GM21576 (cell line): ENCODE measurements at regions not wholly inside any gene's neighbourhood (a gene's known extent, or its start where the extent isn't known, plus 50 kb on each side); places are given as distances from the start of the nearest gene placed in this dataset.

Source experiments
- ATAC-seq: cut with Tn5 transposase; IDR thresholded peaks from one replicate; pipeline ENCODE4 v1.9.1; 2021; ENCODE audit warnings: mild to moderate bottlenecking, moderate library complexity; ENCODE audit not compliant: unreplicated experiment

DNA sequence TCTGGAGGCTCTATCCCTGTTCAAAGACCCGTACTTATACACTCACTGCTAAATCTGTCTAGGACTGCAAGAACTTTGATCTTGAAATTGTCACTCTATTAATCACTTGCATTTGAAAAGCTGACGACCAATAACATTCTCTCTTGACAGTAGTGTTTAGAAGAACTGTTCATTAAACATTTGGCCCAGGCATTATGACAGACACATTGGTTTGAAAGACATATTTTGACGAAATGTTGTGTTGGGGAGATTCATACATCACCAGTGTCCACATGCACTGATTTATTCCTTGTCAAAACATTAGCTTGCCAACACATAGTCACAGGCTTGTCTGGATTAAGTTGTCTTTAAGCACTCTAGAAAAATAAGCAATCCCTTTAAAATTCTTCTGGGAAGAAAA, 951.3 kb downstream of the ADGRL2 start:
- no peak for ATAC-seq

DNA sequence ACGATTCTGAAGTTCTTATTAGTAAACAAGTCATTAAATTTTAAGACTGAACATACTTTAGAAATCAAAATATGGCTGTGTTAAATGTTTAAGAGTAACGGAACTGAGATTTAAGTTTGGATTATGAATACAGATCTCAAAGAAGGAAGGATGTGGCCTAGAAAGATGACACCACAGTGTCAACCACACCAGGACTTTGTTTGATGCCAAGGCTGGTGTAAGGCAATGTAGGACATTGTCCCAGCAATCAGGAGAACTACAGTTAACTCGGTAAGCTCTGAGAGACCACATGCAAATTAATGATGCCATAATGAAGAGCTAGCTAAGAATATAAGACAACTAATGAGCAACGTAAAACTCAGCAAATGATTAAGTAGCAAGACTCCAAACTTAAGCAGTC, 932.9 kb downstream of the ADGRL2 start:
- no peak for ATAC-seq

DNA sequence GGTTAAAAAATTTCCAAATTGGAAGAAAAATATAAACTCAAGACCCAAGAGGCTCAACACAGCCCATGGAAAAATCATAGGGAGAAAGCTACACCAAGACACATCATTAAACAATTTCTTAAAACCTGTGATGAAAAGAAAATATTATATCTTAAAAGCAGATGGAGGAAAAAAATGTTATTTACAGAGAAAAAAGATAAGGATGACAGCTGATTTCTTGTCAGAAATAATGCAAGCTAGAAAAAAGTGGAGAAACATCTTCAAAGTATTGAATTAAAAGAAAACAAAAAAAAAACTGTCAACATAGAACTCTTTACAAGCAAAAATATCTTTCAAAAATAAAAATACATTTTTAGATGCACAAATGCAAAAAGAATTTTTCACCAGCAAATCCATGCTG, 930.5 kb downstream of the ADGRL2 start:
- no peak for ATAC-seq

DNA sequence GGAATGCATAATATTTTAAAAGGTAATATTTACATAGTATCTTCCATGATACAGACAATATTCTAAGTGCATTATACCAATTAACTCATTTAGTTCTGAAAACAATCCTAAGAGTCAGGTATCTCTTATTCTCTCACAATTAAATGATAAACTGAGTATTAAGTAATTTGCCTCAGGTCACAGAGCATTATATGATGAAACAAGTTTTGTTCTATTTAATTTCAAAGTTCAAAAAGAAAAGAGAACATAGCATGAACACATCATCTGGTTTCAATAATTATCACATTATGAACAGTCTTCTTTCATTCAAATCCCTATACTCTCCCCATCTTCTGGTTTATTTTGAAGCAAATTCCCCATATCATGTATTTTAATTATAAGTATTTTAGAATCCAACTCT, 927.5 kb downstream of the ADGRL2 start:
- ATAC-seq = no peak

DNA sequence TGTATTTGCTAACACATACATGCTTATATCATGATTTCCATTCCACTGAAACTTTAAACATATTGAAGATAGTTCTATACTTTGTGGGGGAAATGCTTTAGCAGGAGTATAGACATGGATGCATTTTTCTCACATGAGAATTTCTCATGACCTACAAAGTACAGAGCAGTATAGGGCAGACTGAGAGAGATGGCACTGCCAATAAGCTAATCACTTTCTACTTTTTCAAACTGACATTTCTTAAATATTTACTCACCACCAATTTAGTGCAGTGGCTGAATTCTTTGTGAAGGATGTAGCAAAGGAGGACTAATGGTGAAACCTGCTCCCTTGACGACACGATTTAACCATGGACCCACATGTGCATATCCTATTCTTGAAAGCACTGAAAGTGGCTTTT, 923.5 kb downstream of the ADGRL2 start:
- ATAC-seq = no peak

DNA sequence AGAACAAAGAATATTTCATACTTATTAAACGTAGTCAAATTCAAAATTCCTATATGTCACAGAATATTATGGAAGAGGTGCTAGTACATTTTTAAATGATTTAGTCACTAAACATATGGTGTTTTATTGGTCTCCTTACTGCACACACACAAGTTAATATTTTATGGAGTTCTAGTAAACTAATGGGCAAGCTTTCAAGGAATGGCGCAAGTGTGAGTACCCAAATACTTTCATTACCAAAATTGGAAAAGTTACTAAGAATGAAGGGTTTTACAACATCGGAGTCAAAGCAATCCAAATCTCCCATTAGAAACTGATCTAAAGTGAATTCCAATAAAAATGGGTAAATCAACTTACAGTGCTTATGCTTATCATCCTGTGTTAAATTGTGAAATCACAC, 921.9 kb downstream of the ADGRL2 start:
- no peak for ATAC-seq

DNA sequence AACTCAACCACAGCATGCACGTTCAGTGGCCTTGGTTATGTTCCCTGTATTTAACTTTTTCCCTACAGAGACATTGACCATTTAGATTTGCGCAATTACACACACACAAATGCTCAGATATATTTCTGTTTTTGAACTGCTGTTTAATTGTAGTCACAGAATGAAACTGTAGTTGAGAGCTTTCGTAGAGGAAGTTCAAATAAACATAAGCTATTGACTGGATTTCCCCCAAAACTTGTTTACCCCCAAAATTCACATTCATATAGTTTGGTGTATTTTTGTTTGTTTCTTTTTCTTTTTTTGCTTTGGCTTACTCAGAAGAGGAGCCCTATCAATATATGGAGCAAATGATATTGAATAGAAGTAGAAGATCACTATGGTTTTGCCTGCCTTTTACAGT, 921.0 kb downstream of the ADGRL2 start:
- no peak for ATAC-seq

DNA sequence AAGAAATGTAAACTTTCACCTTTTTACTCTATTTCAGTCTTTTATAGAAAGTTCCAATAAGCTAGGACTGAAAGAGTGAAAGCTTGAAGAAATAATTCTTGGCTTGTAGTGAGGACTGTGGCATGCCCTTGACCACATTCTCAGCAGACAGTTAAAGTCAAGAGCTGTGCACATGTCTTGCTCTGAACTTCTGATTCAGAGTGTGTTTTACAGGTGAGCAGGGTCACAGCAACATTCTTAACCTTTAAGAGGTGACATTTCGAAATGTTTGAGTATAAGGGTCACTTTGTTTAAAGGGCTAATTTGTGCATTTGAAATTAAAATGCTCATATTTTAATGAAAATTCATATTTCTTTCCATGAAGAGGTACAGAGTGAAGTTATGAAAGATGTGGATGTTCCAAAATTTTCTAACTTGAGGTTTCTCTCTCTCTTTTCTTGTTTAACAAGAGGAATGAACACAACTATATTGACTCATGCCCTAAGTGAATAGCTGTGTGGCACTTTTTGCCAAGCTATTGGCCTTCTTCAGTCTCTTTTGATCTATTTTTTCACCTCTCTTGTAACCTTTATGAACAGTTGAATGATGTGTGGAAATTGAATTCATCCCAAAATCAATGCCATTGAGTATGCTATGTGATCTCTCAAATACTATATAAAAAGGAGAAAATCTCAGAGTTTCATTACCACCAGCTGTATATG, 918.1 kb downstream of the ADGRL2 start:
- ATAC-seq = no peak

DNA sequence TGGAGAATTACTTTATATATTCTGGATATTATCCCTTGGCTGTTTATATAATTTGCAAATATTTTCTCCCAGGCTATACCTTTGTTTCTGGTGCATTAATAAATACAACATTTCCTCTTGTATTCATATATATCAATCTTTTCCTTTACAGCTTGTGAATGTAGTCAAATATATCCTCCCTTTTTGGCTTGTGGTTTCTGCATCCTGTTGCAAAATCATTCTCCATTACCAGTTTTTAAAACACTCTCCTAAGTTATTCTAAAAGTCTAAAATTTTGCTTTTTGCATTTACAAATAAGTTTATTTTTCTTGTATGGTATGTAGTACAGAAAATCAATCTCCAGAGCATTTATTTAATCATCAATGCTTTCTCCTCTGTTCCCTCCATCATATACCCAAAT, 909.4 kb downstream of the ADGRL2 start:
- no peak for ATAC-seq

DNA sequence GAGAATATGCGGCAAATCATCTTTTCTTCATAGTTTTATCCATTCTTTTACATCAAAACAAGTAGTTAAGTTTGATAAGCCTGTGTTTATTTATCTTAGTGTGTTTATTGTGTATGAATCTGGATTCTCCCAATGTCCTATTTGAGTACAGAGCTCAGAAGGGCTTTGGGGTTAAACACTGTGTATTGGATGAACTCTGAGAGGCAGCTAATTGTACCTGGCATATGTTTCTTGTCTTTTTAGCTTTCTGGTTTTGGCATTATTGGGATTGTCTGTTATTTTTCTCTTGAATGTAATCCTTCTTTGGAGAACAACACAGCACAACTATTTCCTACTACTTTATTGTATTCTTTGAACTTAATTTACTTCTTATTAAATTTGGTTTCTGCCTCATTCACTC, 906.9 kb downstream of the ADGRL2 start:
- no peak for ATAC-seq

DNA sequence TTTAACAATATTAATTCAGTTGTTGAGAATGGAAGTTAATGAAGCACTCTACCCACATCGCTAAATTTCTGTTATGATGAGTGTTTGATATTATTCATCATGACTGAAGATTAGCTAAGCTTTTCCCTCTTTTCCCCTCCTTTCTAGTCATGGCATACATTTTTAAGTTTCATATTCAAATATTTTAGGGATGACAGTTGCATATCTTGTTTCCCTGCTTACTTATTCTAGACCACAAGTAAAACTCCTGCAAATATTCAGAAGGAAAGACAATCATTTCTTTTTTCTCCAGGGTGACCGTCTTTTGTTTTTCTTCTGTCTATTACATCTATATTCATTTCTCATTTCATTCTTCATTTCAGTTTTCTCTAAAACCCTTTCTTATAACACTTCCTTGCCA, 906.0 kb downstream of the ADGRL2 start:
- ATAC-seq = no peak

DNA sequence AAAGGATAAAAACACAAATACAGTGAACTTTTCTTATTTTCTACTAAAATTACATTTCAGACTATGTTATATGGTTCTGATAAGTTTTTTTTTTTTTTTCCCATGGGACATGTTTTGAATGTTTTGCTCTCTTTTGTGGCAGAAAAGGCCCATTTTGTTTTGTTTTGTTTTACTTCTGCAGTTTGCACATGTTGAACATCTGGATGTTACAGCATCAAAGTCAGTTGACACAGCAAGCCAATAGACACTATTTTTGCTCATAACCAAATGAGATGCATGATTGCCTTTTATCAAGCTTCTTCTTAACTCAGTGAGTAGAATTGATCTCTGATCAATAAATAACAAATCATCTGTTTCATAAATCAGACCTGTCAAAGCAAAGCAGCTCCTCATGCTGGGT, 904.2 kb downstream of the ADGRL2 start:
- no peak for ATAC-seq

DNA sequence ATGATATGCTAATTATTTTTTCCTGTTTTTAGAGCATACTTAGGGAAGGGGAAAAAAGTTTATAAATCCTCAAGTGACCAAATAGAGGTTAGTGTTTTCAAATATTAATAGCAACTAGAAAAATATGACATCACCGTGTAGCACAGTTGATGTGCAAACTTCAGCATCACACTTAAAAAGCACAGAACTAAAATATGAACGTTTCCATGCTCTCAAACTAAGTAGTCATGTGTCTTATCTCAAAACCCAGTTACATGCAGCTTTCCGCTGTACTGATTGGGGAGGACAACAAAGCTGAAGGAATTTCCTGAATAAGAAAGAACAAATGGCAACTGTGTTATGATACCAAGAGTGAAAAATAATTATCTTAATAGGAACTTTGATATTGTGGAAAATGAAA, 903.7 kb downstream of the ADGRL2 start:
- no peak for ATAC-seq

DNA sequence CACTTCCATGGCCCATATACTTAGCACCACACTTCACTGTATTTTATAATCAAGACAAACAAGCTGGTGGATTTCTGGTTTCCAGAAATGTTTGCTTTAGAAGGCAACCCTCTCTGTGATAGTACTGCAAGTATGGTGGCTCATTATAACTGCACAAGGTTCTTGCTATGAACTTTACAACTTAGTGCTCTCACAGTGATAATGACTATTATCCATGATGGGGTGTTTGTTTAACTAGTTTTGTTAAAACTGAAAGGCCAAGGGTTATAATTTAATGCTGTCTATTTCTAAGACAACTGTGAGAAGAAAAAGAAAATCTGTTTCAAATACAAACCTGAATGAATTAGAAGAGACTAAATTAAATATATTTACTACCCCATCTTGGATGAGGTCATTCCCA, 903.2 kb downstream of the ADGRL2 start:
- ATAC-seq = no peak

DNA sequence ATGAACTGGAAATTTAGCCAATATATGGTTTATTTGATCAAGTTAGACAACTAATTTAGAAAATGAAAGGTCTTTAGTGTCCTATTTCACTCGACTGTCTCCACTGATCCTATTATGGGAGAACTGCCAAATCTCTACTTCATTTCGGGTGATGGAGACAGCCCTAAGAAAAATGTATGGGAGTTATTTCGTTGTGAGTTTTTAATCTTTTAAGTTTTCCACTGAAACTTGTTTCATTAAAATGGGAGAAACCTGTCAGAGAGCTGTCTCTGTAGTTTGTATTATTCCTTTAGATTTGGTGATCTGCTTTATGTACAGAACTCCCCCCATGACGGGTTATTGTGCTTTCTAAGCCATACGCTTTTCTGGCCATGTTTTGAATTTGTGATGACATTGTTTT, 899.7 kb downstream of the ADGRL2 start:
- ATAC-seq = no peak

DNA sequence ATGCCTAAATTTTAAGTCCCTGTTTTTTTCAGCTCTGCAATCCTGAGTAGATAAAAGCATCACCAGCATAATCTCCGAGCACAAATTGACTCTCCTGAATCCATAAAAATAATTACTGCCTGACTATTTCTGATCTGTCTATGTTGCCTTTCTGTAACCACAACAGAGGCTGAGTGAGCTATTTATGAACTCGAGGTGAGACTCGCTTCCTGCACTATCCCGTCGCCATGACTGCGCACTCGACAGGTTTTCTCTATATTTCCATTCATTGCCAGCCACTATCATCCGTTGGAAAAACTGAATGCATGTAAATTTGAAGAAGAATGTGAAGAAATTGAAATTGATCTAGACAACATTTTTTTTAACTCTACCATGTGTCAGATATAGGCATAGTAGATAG, 897.2 kb downstream of the ADGRL2 start:
- no peak for ATAC-seq

DNA sequence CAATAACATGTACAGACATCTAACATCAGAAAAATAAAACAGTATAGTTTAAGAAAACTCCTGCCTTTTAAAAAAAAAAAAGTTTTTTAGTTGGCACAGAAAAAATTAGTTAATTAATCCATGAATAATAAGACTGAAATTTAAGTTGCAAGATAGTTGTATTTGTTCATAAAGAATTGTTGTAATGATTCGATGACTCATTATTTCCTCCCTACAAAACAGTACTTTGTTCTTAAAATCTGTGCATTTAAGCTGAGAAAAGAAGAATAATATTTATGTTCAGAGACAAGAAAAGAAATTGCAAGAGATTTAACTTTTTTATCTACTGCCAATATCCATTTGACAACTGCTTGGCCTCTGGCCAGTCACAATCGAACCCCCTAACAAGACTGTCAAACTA, 894.7 kb downstream of the ADGRL2 start:
- ATAC-seq = no peak

DNA sequence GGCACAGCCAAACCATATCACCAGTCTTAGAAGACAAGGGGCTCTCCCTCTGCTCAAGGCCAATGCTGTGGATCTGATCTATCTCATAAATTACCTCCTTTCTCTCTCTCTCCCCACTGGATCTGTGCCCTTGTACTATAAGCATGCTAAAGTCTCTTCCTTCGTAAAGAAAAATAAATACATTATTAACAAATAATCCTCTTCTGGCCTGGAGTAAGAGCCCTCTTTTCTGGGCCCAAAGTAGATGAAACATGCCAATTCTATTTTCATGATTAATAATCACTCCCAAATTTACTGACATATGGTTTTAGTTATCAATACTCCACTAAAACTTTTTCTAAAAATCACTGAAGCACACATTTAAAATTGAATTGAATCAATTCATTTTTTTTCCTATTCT, 889.7 kb downstream of the ADGRL2 start:
- ATAC-seq = no peak

DNA sequence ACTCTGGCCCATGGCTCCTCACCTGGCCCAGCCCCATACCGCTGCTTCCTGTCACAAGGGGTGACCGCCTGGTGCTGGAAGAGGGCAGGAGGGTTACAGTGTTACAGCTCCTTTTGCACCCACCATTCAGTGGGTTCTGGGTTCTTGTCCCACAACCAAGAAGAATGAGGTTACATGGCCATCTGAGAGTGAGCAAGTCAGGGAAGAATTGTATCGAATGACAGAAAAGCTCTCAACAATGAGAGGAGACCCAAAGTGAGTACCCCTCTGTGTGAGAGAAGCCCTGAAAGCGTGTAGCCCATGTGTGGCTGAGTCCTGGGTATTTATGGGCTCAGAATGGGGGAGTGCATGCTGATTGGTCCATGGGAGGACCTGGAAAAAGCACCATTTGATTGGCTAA, 888.5 kb downstream of the ADGRL2 start:
- ATAC-seq = no peak

DNA sequence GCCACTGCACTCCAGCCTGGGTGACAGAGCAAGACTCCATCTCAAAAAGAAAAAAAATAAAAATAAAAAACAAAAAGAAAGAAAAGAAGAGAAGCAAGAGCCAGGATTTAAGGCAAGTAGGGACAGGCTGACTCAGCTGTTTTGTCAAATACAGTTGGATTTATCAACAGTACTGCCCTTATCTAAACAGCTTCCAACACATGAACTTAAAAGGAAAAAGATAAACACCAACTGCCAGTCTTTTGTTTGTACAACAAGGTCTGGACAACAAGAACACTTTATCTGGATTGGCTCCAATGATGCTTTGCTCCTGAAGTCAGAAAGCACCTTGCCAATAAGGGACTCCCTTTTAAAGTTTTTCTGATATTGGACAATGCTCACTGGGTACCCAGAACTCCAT, 886.0 kb downstream of the ADGRL2 start:
- ATAC-seq = no peak

DNA sequence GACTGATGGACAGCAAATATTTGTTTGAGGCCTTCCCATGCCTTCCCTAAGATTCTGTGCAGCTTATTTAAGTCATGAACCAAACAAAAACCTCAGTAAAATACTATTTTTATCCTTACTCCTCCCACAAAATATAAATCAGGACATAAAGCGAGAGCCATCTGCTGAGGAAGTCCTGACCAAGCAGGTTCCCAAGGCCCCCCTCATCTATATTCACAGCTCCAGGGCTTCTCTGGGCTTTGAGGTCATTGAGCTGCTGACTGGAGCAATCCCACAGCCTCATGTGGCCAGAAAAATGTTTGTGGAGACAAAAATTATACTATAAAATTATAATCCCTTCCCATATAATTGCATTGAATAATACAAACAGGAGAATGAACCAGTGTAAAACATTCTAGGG, 846.2 kb downstream of the ADGRL2 start:
- no peak for ATAC-seq

DNA sequence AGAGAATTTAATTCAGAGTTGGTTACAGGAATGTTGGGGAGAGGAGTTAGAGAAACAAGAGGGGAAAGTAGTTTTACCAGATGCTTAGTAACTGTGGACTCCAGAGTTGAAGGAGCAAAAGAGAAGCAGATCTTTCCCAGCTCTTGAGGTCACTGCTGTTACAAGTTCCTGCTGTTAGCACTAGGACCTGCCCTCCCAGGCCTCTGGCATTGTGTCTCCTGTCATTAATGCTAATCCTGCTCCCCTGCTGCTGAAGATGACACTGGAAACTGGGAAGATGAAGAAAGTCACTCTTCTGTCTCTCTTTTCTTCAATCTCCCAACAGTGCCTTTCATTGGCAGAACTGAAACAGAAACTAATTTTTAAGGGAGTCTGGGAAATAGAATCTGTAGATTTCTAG, 845.6 kb downstream of the ADGRL2 start:
- no peak for ATAC-seq

DNA sequence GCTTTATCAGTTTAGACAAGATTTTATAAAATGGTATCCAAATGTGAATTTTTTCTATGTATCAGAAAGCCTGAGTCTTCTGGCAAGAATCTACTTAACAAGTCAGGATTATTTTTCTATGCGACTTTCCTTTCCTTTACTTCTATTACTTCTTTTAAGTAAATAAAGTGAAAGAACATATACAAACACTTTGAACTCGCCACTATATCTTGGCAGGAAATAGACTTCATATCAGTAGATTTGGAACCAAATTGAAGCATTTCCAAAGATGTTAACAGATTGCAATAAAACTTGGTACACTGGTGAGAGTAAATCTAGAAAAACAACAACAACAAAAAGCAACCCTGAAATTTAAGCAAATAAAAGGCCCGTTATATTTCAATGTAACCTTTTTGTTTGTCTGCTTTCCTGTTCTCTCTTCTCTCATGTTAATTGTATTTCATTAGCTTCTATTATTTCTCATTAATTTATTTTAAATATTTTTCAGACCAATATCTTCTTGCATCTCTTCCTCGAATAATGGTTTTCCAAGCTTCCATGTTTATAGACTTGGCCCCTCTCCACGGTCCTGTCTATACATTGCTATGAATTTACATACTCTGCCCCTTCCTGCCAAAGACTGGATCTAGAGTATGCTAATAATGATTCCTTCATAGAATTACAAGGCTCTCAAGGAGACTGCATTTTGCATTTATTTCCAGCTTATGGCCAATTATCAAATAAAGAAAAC, 843.6 kb downstream of the ADGRL2 start:
- ATAC-seq = no peak
